Mesendoderm (in vitro differentiated cells): ENCODE measurements at regions not wholly inside any gene's neighbourhood (a gene's known extent, or its start where the extent isn't known, plus 50 kb on each side); places are given as distances from the start of the nearest gene placed in this dataset.

Experiments
- DNase-seq: peaks from one replicate; pipeline ENCODE4 v3.0.0; 2013
- H2AK5ac ChIP-seq: 2 replicates; pipeline ENCODE4 v1.6.1; 2013; ENCODE audit warnings: low read length, inconsistent platforms
- H2BK120ac ChIP-seq: 2 replicates; pipeline ENCODE4 v1.6.1; 2013; ENCODE audit warnings: low read depth, mild to moderate bottlenecking, low read length, moderate library complexity, mixed read lengths
- H2BK15ac ChIP-seq: replicated peaks from 2 replicates; pipeline ENCODE4 v1.6.1; 2013; ENCODE audit warnings: low read depth, mild to moderate bottlenecking, moderate library complexity
- H2BK5ac ChIP-seq: 2 replicates; pipeline ENCODE4 v1.6.1; 2013; ENCODE audit warnings: low read length, inconsistent platforms
- H3K18ac ChIP-seq: 2 replicates; pipeline ENCODE4 v1.6.1; 2013; ENCODE audit warnings: mild to moderate bottlenecking, low read length, mixed read lengths
- H3K23ac ChIP-seq: one replicate; pipeline ENCODE4 v1.6.1; 2013; ENCODE audit warnings: low read length
- H3K27ac ChIP-seq: 2 replicates; pipeline ENCODE4 v1.5.1; 2013; ENCODE audit warnings: low read depth, mild to moderate bottlenecking, inconsistent platforms, low read length, moderate library complexity
- H3K27me3 ChIP-seq: 2 replicates; pipeline ENCODE4 v1.6.1; 2013; ENCODE audit warnings: low read length, control low read depth, mild to moderate bottlenecking, inconsistent platforms; ENCODE audit not compliant: insufficient read depth, poor library complexity
- H3K36me3 ChIP-seq: 2 replicates; pipeline ENCODE4 v1.6.1; 2013; ENCODE audit warnings: low read length, inconsistent platforms; ENCODE audit not compliant: control insufficient read depth, insufficient read depth
- H3K4ac ChIP-seq: one replicate; pipeline ENCODE4 v1.6.1; 2013; ENCODE audit warnings: low read depth, mild to moderate bottlenecking, low read length, moderate library complexity
- H3K4me1 ChIP-seq: 2 replicates; pipeline ENCODE4 v1.6.1; 2013; ENCODE audit warnings: low read depth, low read length, inconsistent platforms; ENCODE audit not compliant: control insufficient read depth
- H3K4me2 ChIP-seq: 2 replicates; pipeline ENCODE4 v1.6.1; 2013; ENCODE audit warnings: low read length
- H3K4me3 ChIP-seq: 2 replicates; pipeline ENCODE4 v1.5.1; 2013; ENCODE audit warnings: mild to moderate bottlenecking, low read length
- H3K56ac ChIP-seq: one replicate; pipeline ENCODE4 v1.6.1; 2013; ENCODE audit warnings: low read length
- H3K79me1 ChIP-seq: 2 replicates; pipeline ENCODE4 v1.6.1; 2013; ENCODE audit warnings: low read length, inconsistent platforms
- H3K79me2 ChIP-seq: 2 replicates; pipeline ENCODE4 v1.6.1; 2013; ENCODE audit warnings: mild to moderate bottlenecking, low read length; ENCODE audit not compliant: control insufficient read depth, insufficient read depth
- H3K9ac ChIP-seq: 2 replicates; pipeline ENCODE4 v1.6.1; 2013; ENCODE audit warnings: low read length, inconsistent platforms
- H4K5ac ChIP-seq: one replicate; pipeline ENCODE4 v1.6.1; 2013; ENCODE audit warnings: low read length
- H4K8ac ChIP-seq: one replicate; pipeline ENCODE4 v1.6.1; 2013; ENCODE audit warnings: low read depth, mild to moderate bottlenecking, control low read depth, low read length, moderate library complexity
- WGBS: extraction: QIAGEN DNeasy Blood & Tissue Kit; methylation state at CpG from one replicate; pipeline ENCODE4 v1.1.7; 2013; ENCODE audit warnings: low lambda C conversion rate, missing lambda C conversion rate; ENCODE audit not compliant: insufficient coverage; ENCODE audit errors: extremely low coverage; 5-methylcytosine and 5-hydroxymethylcytosine counted together

GRCh38 chr20:5377484-5377883, 60.7 kb upstream of the PROKR2 start:
- WGBS: no CpG with 5 or more reads among the region's 1 CpG
- H2BK15ac ChIP-seq: no peak overlapping the region
- no peak overlapping the region for H3K56ac ChIP-seq

GRCh38 chr20:5376228-5376627, 59.5 kb upstream of the PROKR2 start:
- Histone ChIP-seq H2BK120ac (no peak overlapping the region), H2AK5ac (no peak overlapping the region), H3K4me1 (no peaks in the 10 kb centered on the region), H4K5ac (no peak overlapping the region), H3K4me2 (no peak overlapping the region), H2BK5ac (no peak overlapping the region), H3K18ac (no peak overlapping the region), H3K9ac (no peak overlapping the region), H4K8ac (no peak overlapping the region), H3K56ac (no peak overlapping the region), H3K27me3 (no peaks in the 10 kb centered on the region), H3K23ac (no peak overlapping the region), H3K79me2 (no peaks in the 10 kb centered on the region), H2BK15ac (no peak overlapping the region), H3K79me1 (no peaks in the 10 kb centered on the region), H3K27ac (no peak overlapping the region), H3K4ac (no peak overlapping the region), H3K4me3 (no peak overlapping the region), H3K36me3 (no peaks in the 10 kb centered on the region)
- no CpG with 5 or more reads among the region's 6 CpGs for WGBS
- DNase-seq: no peak

More at GRCh38 chr20:5377484-5377883, 60.7 kb upstream of the PROKR2 start:
- Histone ChIP-seq H3K9ac (no peak overlapping the region), H4K5ac (no peak overlapping the region), H2AK5ac (no peak overlapping the region), H2BK120ac (no peak overlapping the region), H3K18ac (no peak overlapping the region), H3K27ac (no peak overlapping the region), H3K4me2 (no peak overlapping the region), H3K4me3 (no peak overlapping the region), H4K8ac (no peak overlapping the region), H3K4me1 (no peaks in the 10 kb centered on the region), H3K79me2 (no peaks in the 10 kb centered on the region), H3K4ac (no peak overlapping the region), H3K36me3 (no peaks in the 10 kb centered on the region), H3K79me1 (no peaks in the 10 kb centered on the region), H2BK5ac (no peak overlapping the region), H3K27me3 (no peaks in the 10 kb centered on the region), H3K23ac (no peak overlapping the region)
- no peak for DNase-seq

- Histone ChIP-seq H3K27me3 (no peaks in the 10 kb centered on the region), H3K79me1 (no peaks in the 10 kb centered on the region), H3K9ac (no peak overlapping the region), H3K79me2 (no peaks in the 10 kb centered on the region), H3K4me1 (no peaks in the 10 kb centered on the region), H3K27ac (no peak overlapping the region), H3K23ac (no peak overlapping the region), H4K8ac (no peak overlapping the region), H3K4me2 (no peak overlapping the region), H3K36me3 (no peaks in the 10 kb centered on the region), H3K4ac (no peak overlapping the region), H2BK15ac (no peak overlapping the region), H3K18ac (no peak overlapping the region), H4K5ac (no peak overlapping the region), H3K4me3 (no peak overlapping the region), H3K56ac (no peak overlapping the region), H2BK5ac (no peak overlapping the region), H2AK5ac (no peak overlapping the region), H2BK120ac (no peak overlapping the region)
- DNase-seq: no peak
- no CpG with 5 or more reads among the region's 5 CpGs for WGBS
These were observed 57.4 kb upstream of the PROKR2 start for GRCh38 chr20:5374171-5374570.

GRCh38 chr20:5372371-5372770, 55.6 kb upstream of the PROKR2 start:
- no peaks in the 10 kb centered on the region for H3K27me3 ChIP-seq
- H3K23ac ChIP-seq: no peak overlapping the region
- no peak overlapping the region for H4K5ac ChIP-seq
- H3K4me2 ChIP-seq: no peak overlapping the region
- no peak overlapping the region for H3K9ac ChIP-seq
- no peak overlapping the region for H3K56ac ChIP-seq
- no peaks in the 10 kb centered on the region for H3K79me1 ChIP-seq
- WGBS: no CpG with 5 or more reads among the region's 5 CpGs
- H3K18ac ChIP-seq: no peak overlapping the region
- H3K36me3 ChIP-seq: no peaks in the 10 kb centered on the region
- no peak for DNase-seq
- no peak overlapping the region for H3K27ac ChIP-seq
- no peaks in the 10 kb centered on the region for H3K79me2 ChIP-seq
- no peak overlapping the region for H3K4ac ChIP-seq
- no peaks in the 10 kb centered on the region for H3K4me1 ChIP-seq
- no peak overlapping the region for H4K8ac ChIP-seq
- no peak overlapping the region for H3K4me3 ChIP-seq
- no peak overlapping the region for H2BK5ac ChIP-seq
- H2BK15ac ChIP-seq: no peak overlapping the region
- no peak overlapping the region for H2AK5ac ChIP-seq
- H2BK120ac ChIP-seq: no peak overlapping the region

GRCh38 chr20:5369629-5370028, 52.9 kb upstream of the PROKR2 start:
- H3K4me1 ChIP-seq: no peaks in the 10 kb centered on the region
- no peak overlapping the region for H3K56ac ChIP-seq
- no peak overlapping the region for H3K9ac ChIP-seq
- no peak overlapping the region for H3K4me3 ChIP-seq
- no peak overlapping the region for H3K23ac ChIP-seq
- no peaks in the 10 kb centered on the region for H3K79me1 ChIP-seq
- no peak overlapping the region for H3K4me2 ChIP-seq
- H3K18ac ChIP-seq: no peak overlapping the region
- no peaks in the 10 kb centered on the region for H3K27me3 ChIP-seq
- H3K27ac ChIP-seq: no peak overlapping the region
- no peaks in the 10 kb centered on the region for H3K79me2 ChIP-seq
- H4K5ac ChIP-seq: no peak overlapping the region
- H4K8ac ChIP-seq: no peak overlapping the region
- no peak overlapping the region for H2AK5ac ChIP-seq
- H2BK15ac ChIP-seq: no peak overlapping the region
- WGBS: no CpG with 5 or more reads among the region's 2 CpGs
- no peaks in the 10 kb centered on the region for H3K36me3 ChIP-seq
- H2BK120ac ChIP-seq: no peak overlapping the region
- H2BK5ac ChIP-seq: no peak overlapping the region
- DNase-seq: no peak
- no peak overlapping the region for H3K4ac ChIP-seq
